CD4-positive, alpha-beta T cell treated with Interleukin-12 subunit alpha and Interleukin-12 subunit beta, for 1 hour (primary cell): ENCODE measurements at regions not wholly inside any gene's neighbourhood (a gene's known extent, or its start where the extent isn't known, plus 50 kb on each side); places are given as distances from the start of the nearest gene placed in this dataset.
"Not testable (repeated sequence)": the region's sequence is repeated elsewhere in the genome, so short reads cannot be mapped to it uniquely, and the experiment has no call there.

ENCODE experiments used
- DNase-seq: peaks from one replicate; pipeline ENCODE4 v3.0.0-alpha.2; 2020

- DNase-seq: no peak
Observed at GRCh38 chr6:140393665-140394540, 1019.5 kb upstream of the CITED2 start.

GRCh38 chr6:140388815-140389214 lies 1014.4 kb upstream of the CITED2 start:
- no peak for DNase-seq

GRCh38 chr6:140388192-140388802 lies 1013.8 kb upstream of the CITED2 start:
- no peak for DNase-seq

- no peak for DNase-seq
Observed at GRCh38 chr6:140385679-140386078, 1011.2 kb upstream of the CITED2 start.

- DNase-seq: no peak
Observed at GRCh38 chr6:140382355-140382754, 1007.9 kb upstream of the CITED2 start.

GRCh38 chr6:140380427-140381218 lies 1006.2 kb upstream of the CITED2 start:
- DNase-seq: no peak

- no peak for DNase-seq
Observed at GRCh38 chr6:140379919-140380318, 1005.5 kb upstream of the CITED2 start.

- DNase-seq: no peak
Observed at GRCh38 chr6:140376209-140376608, 1001.8 kb upstream of the CITED2 start.

GRCh38 chr6:140373728-140374127 lies 999.3 kb upstream of the CITED2 start:
- not testable (repeated sequence) for DNase-seq

- no peak for DNase-seq
Observed at GRCh38 chr6:140372064-140372463, 997.6 kb upstream of the CITED2 start.

GRCh38 chr6:140370976-140371870 lies 996.8 kb upstream of the CITED2 start:
- no peak for DNase-seq

- DNase-seq: no peak
Observed at GRCh38 chr6:140370441-140370840, 996.0 kb upstream of the CITED2 start.

- DNase-seq: no peak
Observed at GRCh38 chr6:140366991-140367390, 992.5 kb upstream of the CITED2 start.

- no peak for DNase-seq
Observed at GRCh38 chr6:140364916-140365315, 990.5 kb upstream of the CITED2 start.

GRCh38 chr6:140360651-140361050 lies 986.2 kb upstream of the CITED2 start:
- no peak for DNase-seq

- no peak for DNase-seq
Observed at GRCh38 chr6:140355476-140355875, 981.0 kb upstream of the CITED2 start.

GRCh38 chr6:140354296-140354695 lies 979.8 kb upstream of the CITED2 start:
- no peak for DNase-seq

GRCh38 chr6:140353536-140353935 lies 979.1 kb upstream of the CITED2 start:
- no peak for DNase-seq

GRCh38 chr6:140346428-140346827 lies 972.0 kb upstream of the CITED2 start:
- DNase-seq: no peak

- DNase-seq: no peak
Observed at GRCh38 chr6:140345935-140346334, 971.5 kb upstream of the CITED2 start.

GRCh38 chr6:140344142-140344913 lies 969.9 kb upstream of the CITED2 start:
- DNase-seq: no peak

GRCh38 chr6:140343128-140343527 lies 968.7 kb upstream of the CITED2 start:
- no peak for DNase-seq
